Liver (tissue), 8 donors: ENCODE measurements at regions not wholly inside any gene's neighbourhood (a gene's known extent, or its start where the extent isn't known, plus 50 kb on each side); places are given as distances from the start of the nearest gene placed in this dataset.

Experiments
- DNase-seq: peaks from one replicate; pipeline ENCODE4 v3.0.0-alpha.2; 2017; ENCODE audit warnings: low spot score
- H3K27ac ChIP-seq, 2 donors: one replicate each; pipeline ENCODE4 v1.7.0; 2013; ENCODE audit warnings: inconsistent platforms in 2 of 2, low read length in 2 of 2, control low read depth in 1 of 2, low read depth in 1 of 2, mild to moderate bottlenecking in 1 of 2
- H3K27me3 ChIP-seq, 4 donors: one replicate each; pipeline versions ENCODE4 v1.6.1 to v1.7.0; 2013; ENCODE audit warnings: low read length in 3 of 4, inconsistent platforms in 1 of 4, mild to moderate bottlenecking in 1 of 4, moderate library complexity in 1 of 4; ENCODE audit not compliant: control insufficient read depth in 4 of 4, insufficient read depth in 4 of 4
- H3K36me3 ChIP-seq, 4 donors: one replicate each; pipeline versions ENCODE4 v1.6.1 to v1.7.0; 2013; ENCODE audit warnings: low read length in 3 of 4, mild to moderate bottlenecking in 3 of 4, low read depth in 1 of 4, moderate library complexity in 1 of 4; ENCODE audit not compliant: control insufficient read depth in 4 of 4, insufficient read depth in 3 of 4
- H3K4me1 ChIP-seq, 4 donors: one replicate each; pipeline versions ENCODE4 v1.6.1 to v1.7.0; 2013; ENCODE audit warnings: low read length in 3 of 4, mild to moderate bottlenecking in 3 of 4, moderate library complexity in 1 of 4; ENCODE audit not compliant: control insufficient read depth in 4 of 4, insufficient read depth in 4 of 4
- H3K4me3 ChIP-seq, 3 donors: one replicate each; pipeline versions ENCODE4 v1.6.1 to v1.7.0; 2013; ENCODE audit warnings: low read length in 3 of 3, control low read depth in 1 of 3, low read depth in 1 of 3, mild to moderate bottlenecking in 1 of 3
- H3K9ac ChIP-seq, 2 donors: one replicate each; pipeline ENCODE4 v1.7.0; 2013; ENCODE audit warnings: low read length in 2 of 2, mild to moderate bottlenecking in 2 of 2, moderate library complexity in 2 of 2, control low read depth in 1 of 2, low read depth in 1 of 2
- H3K9me3 ChIP-seq, 4 donors: one replicate each; pipeline versions ENCODE4 v1.6.1 to v1.7.0; 2013; ENCODE audit warnings: low read length in 3 of 4; ENCODE audit not compliant: control insufficient read depth in 4 of 4
- EGR1 ChIP-seq, 2 donors: IDR thresholded peaks; 2 replicates each; pipeline ENCODE4 v1.6.1; 2016 to 2018; ENCODE audit warnings: antibody characterized with exemption in 2 of 2, low read depth in 2 of 2
- FOXA1 ChIP-seq: IDR thresholded peaks from 2 replicates; pipeline ENCODE4 v1.6.1; 2016; ENCODE audit warnings: antibody characterized with exemption
- FOXA2 ChIP-seq: IDR thresholded peaks from 2 replicates; pipeline ENCODE4 v1.6.1; 2016; ENCODE audit warnings: antibody characterized with exemption
- GABPA ChIP-seq, 2 donors: IDR thresholded peaks in 1 of 2; conservative IDR thresholded peaks in 1 of 2; 2 replicates each; pipeline ENCODE4 v1.6.1; 2016; ENCODE audit warnings: antibody characterized with exemption in 2 of 2, mild to moderate bottlenecking in 1 of 2, moderate library complexity in 1 of 2
- HNF4A ChIP-seq, 2 donors: conservative IDR thresholded peaks; 2 replicates each; pipeline ENCODE4 v1.6.1; 2016; ENCODE audit warnings: antibody characterized with exemption in 2 of 2, mild to moderate bottlenecking in 2 of 2
- HNF4G ChIP-seq: IDR thresholded peaks from 2 replicates; pipeline ENCODE4 v1.6.1; 2016; ENCODE audit warnings: antibody characterized with exemption
- JUND ChIP-seq, 2 donors: IDR thresholded peaks; 2 replicates each; pipeline ENCODE4 v1.6.1; 2016; ENCODE audit warnings: antibody characterized with exemption in 2 of 2
- NR2F2 ChIP-seq: IDR thresholded peaks from 2 replicates; pipeline ENCODE4 v1.6.1; 2016; ENCODE audit warnings: antibody characterized with exemption
- RXRA ChIP-seq, 2 donors: IDR thresholded peaks; 2 replicates each; pipeline ENCODE4 v1.6.1; 2017 to 2018; ENCODE audit warnings: antibody characterized with exemption in 2 of 2, mild to moderate bottlenecking in 1 of 2
- SP1 ChIP-seq: IDR thresholded peaks from 2 replicates; pipeline ENCODE4 v1.6.1; 2018; ENCODE audit warnings: antibody characterized with exemption, mild to moderate bottlenecking
- TAF1 ChIP-seq: conservative IDR thresholded peaks from 2 replicates; pipeline ENCODE4 v1.6.1; 2016; ENCODE audit warnings: antibody characterized with exemption, mild to moderate bottlenecking
- YY1 ChIP-seq: IDR thresholded peaks from 2 replicates; pipeline ENCODE4 v1.6.1; 2016; ENCODE audit warnings: antibody characterized with exemption, mild to moderate bottlenecking
- WGBS: extraction: QIAGEN DNeasy Blood & Tissue Kit; methylation state at CpG from one replicate; pipeline ENCODE4 v1.1.7; 2013; 5-methylcytosine and 5-hydroxymethylcytosine counted together
- TF ChIP-seq, protein P1 (sequence below): IDR thresholded peaks from 2 replicates; pipeline ENCODE4 v1.6.1; 2016; ENCODE audit warnings: antibody characterized with exemption
- TF ChIP-seq, protein P2 (sequence below): fragments of 150-350 bp; IDR thresholded peaks from 2 replicates; pipeline ENCODE4 v1.5.1; 2017; ENCODE audit warnings: improper control_type of control experiment, low read depth, low read length; ENCODE audit not compliant: missing input control
- TF ChIP-seq, protein P3 (sequence below): IDR thresholded peaks from 2 replicates; pipeline ENCODE4 v1.6.1; 2016; ENCODE audit warnings: antibody characterized with exemption
- TF ChIP-seq, protein P4 (sequence below): IDR thresholded peaks from 2 replicates; pipeline ENCODE4 v1.6.1; 2016; ENCODE audit warnings: antibody characterized with exemption
- donor health status: healthy.
- donor health status: healthy.
- donor health status: healthy.
- donor health status: healthy.
- donor health status: healthy.

DNA sequence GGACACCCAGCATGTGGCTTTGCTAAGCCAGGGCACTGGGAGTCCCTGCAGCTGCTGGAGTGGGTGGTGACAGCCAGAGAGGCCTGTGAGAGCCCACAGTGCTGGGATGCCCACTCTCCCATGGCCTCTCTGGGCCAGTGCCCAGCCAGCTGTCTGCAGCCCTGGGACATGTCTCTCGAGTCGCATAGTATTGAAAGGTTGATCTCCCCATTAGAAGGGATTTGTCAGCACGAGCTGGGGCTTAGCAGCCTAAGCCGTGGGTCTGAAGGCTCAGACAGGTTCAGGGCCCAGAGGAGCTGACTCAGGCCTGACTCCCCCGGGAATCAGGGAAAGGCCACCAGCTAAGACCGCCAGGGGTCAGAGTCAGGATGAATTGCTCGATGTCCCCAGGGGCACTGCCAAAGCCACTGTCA lies 53.5 kb downstream of the FOXD2 start:
- TF ChIP-seq HNF4G = no peak
- no peak for TF ChIP-seq JUND (IDR thresholded peaks at IDR 0.05)
- TF ChIP-seq GABPA (IDR thresholded peaks at IDR 0.05 in 1 of 2, conservative IDR thresholded peaks at IDR 0.05 in 1 of 2) = no peak
- no peak for TF ChIP-seq EGR1 (IDR thresholded peaks at IDR 0.05; ENCODE audit: low read depth in 2 of 2)
- no peak for TF ChIP-seq HNF4A (conservative IDR thresholded peaks at IDR 0.05)
- no peak for TF ChIP-seq TAF1
- no peak for TF ChIP-seq FOXA2
- TF ChIP-seq, protein P1, sequence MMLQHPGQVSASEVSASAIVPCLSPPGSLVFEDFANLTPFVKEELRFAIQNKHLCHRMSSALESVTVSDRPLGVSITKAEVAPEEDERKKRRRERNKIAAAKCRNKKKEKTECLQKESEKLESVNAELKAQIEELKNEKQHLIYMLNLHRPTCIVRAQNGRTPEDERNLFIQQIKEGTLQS = no peak
- no peak for TF ChIP-seq FOXA1
- Histone ChIP-seq H3K36me3 (no peaks in the 10 kb centered on the region), H3K27me3 (no peaks in the 10 kb centered on the region), H3K27ac (no peak overlapping the region), H3K4me1 (no peaks in the 10 kb centered on the region), H3K4me3 (no peak overlapping the region), H3K9me3 (no peaks in the 10 kb centered on the region), H3K9ac (no peak overlapping the region)
- no peak for DNase-seq
- WGBS = 88% methylated on average over 7 of the region's 7 CpGs

DNA sequence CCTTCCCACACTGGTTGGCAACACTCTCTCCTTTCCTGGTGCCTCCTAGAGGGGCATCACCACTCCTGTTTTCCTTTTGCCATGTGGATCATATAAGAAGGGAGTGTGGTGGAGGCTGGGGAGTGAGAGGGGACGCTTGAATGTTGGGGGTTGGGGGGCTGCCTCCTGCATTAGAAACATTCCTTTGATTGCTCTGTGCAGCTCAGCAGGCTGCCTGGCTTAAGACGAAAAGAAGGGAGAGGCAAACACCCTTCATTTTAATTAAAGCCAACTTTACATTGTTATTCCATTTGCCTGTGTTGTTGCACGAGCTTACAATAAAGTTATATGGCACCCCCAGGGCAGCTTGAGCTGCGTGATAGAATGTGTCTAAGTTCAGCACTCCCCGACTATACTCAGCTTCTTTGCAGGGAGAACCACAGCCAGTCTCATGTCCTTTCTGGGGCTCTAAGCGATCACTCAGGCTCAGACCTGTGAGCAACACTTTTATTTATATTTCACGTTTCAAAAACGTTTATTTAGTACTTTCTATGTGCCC lies 57.4 kb downstream of the FOXD2 start:
- Histone ChIP-seq H3K4me1 (peaks cover 0 to 6% (median 5%) of the 10 kb centered on the region in 4 donors), H3K27me3 (no peaks in the 10 kb centered on the region), H3K4me3 (no peak overlapping the region), H3K36me3 (no peaks in the 10 kb centered on the region), H3K27ac (no peak overlapping the region), H3K9me3 (no peaks in the 10 kb centered on the region), H3K9ac (no peak overlapping the region)
- DNase-seq = no peak
- no peak for TF ChIP-seq GABPA (IDR thresholded peaks at IDR 0.05 in 1 of 2, conservative IDR thresholded peaks at IDR 0.05 in 1 of 2)
- TF ChIP-seq, protein P2, sequence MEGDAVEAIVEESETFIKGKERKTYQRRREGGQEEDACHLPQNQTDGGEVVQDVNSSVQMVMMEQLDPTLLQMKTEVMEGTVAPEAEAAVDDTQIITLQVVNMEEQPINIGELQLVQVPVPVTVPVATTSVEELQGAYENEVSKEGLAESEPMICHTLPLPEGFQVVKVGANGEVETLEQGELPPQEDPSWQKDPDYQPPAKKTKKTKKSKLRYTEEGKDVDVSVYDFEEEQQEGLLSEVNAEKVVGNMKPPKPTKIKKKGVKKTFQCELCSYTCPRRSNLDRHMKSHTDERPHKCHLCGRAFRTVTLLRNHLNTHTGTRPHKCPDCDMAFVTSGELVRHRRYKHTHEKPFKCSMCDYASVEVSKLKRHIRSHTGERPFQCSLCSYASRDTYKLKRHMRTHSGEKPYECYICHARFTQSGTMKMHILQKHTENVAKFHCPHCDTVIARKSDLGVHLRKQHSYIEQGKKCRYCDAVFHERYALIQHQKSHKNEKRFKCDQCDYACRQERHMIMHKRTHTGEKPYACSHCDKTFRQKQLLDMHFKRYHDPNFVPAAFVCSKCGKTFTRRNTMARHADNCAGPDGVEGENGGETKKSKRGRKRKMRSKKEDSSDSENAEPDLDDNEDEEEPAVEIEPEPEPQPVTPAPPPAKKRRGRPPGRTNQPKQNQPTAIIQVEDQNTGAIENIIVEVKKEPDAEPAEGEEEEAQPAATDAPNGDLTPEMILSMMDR = no peak
- TF ChIP-seq SP1 = no peak
- TF ChIP-seq, protein P3, sequence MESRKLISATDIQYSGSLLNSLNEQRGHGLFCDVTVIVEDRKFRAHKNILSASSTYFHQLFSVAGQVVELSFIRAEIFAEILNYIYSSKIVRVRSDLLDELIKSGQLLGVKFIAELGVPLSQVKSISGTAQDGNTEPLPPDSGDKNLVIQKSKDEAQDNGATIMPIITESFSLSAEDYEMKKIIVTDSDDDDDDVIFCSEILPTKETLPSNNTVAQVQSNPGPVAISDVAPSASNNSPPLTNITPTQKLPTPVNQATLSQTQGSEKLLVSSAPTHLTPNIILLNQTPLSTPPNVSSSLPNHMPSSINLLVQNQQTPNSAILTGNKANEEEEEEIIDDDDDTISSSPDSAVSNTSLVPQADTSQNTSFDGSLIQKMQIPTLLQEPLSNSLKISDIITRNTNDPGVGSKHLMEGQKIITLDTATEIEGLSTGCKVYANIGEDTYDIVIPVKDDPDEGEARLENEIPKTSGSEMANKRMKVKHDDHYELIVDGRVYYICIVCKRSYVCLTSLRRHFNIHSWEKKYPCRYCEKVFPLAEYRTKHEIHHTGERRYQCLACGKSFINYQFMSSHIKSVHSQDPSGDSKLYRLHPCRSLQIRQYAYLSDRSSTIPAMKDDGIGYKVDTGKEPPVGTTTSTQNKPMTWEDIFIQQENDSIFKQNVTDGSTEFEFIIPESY = no peak
- no peak for TF ChIP-seq RXRA (IDR thresholded peaks at IDR 0.05)
- TF ChIP-seq YY1 = no peak
- no peak for TF ChIP-seq NR2F2
- TF ChIP-seq HNF4G = no peak
- no peak for TF ChIP-seq JUND (IDR thresholded peaks at IDR 0.05)
- TF ChIP-seq, protein P4, sequence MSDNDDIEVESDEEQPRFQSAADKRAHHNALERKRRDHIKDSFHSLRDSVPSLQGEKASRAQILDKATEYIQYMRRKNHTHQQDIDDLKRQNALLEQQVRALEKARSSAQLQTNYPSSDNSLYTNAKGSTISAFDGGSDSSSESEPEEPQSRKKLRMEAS = no peak
- TF ChIP-seq HNF4A (conservative IDR thresholded peaks at IDR 0.05) = no peak
- TF ChIP-seq TAF1 = no peak
- TF ChIP-seq, protein P1 = no peak
- WGBS = 64% methylated on average over 8 of the region's 8 CpGs
